HG02588 (cell line): ENCODE measurements at regions not wholly inside any gene's neighbourhood (a gene's known extent, or its start where the extent isn't known, plus 50 kb on each side); places are given as distances from the start of the nearest gene placed in this dataset.
"Not testable (repeated sequence)": the region's sequence is repeated elsewhere in the genome, so short reads cannot be mapped to it uniquely, and the experiment has no call there.

Experiments used
- ATAC-seq: cut with Tn5 transposase; IDR thresholded peaks from one replicate; pipeline ENCODE4 v1.9.1; 2021; ENCODE audit warnings: mild to moderate bottlenecking, moderate library complexity; ENCODE audit not compliant: unreplicated experiment

- ATAC-seq: no peak
Measured at GRCh38 chr14:39562175-39562574, 129.9 kb upstream of the FBXO33 start.

GRCh38 chr14:39558525-39558924 is 126.3 kb upstream of the FBXO33 start:
- ATAC-seq: no peak

- no peak for ATAC-seq
Measured at GRCh38 chr14:39555749-39556148, 123.5 kb upstream of the FBXO33 start.

- no peak for ATAC-seq
Measured at GRCh38 chr14:39554576-39554975, 122.3 kb upstream of the FBXO33 start.

- no peak for ATAC-seq
Measured at GRCh38 chr14:39548358-39548757, 116.1 kb upstream of the FBXO33 start.

- ATAC-seq: no peak
Measured at GRCh38 chr14:39547845-39548244, 115.6 kb upstream of the FBXO33 start.

GRCh38 chr14:39505812-39506211 is 73.6 kb upstream of the FBXO33 start:
- ATAC-seq: no peak

- no peak for ATAC-seq
Measured at GRCh38 chr14:39500253-39500652, 68.0 kb upstream of the FBXO33 start.

GRCh38 chr14:39499514-39499913 is 67.3 kb upstream of the FBXO33 start:
- ATAC-seq: no peak

- ATAC-seq: not testable (repeated sequence)
Measured at GRCh38 chr14:39497677-39498076, 65.4 kb upstream of the FBXO33 start.

- no peak for ATAC-seq
Measured at GRCh38 chr14:39492267-39492666, 60.0 kb upstream of the FBXO33 start.

- no peak for ATAC-seq
Measured at GRCh38 chr14:39491134-39491571, 58.9 kb upstream of the FBXO33 start.

GRCh38 chr14:39488600-39488999 is 56.4 kb upstream of the FBXO33 start:
- ATAC-seq: no peak

- no peak for ATAC-seq
Measured at GRCh38 chr14:39483682-39484081, 51.4 kb upstream of the FBXO33 start.
